HG03558 (cell line): ENCODE measurements at regions not wholly inside any gene's neighbourhood (a gene's known extent, or its start where the extent isn't known, plus 50 kb on each side); places are given as distances from the start of the nearest gene placed in this dataset.
"Not testable (repeated sequence)": the region's sequence is repeated elsewhere in the genome, so short reads cannot be mapped to it uniquely, and the experiment has no call there.

Experiments
- ATAC-seq: cut with Tn5 transposase; IDR thresholded peaks from one replicate; pipeline ENCODE4 v1.9.1; 2021; ENCODE audit warnings: moderate number of reproducible peaks; ENCODE audit not compliant: unreplicated experiment; ENCODE audit errors: extremely low read depth

GRCh38 chr6:125584468-125584939 lies 164.9 kb upstream of the HEY2 start:
- ATAC-seq, result no peak

DNA sequence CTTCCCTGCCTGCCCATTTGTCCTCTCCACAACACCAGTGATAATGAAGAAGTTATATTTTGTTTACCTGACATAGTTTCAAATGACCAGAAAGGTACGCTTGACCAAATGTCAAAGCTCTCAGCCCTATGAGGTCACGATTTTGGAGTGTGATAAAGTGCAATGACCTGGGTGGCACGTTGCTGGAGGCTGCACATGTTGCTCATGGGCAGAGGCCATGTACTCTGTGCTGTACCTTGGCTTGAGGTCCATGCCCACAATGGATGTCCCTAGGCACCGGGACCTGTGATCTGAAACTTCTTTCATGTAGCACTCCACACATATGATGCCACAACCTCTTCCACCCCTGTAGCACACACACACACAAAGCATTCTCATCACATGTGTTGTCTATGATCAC lies 164.0 kb upstream of the HEY2 start:
- ATAC-seq, result no peak

DNA sequence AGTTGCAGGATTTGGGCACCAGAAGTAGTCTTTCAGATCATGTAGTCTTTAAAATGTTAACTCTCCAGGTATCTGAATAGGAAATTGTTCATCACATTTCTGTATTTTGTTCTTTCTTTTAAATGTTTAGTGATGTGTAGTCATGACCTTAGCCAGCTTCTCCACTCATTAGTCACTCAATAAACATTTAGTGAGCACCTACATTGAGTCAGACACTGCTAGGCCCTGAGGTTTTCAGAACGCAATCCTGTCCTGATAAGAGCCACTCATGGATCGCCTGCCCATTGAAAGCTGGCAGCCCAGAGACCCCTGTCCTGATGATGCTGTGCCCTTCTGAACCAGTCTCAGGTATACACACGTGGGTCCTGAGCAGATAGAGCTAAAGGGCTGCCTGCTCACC lies 163.4 kb upstream of the HEY2 start:
- no peak for ATAC-seq

DNA sequence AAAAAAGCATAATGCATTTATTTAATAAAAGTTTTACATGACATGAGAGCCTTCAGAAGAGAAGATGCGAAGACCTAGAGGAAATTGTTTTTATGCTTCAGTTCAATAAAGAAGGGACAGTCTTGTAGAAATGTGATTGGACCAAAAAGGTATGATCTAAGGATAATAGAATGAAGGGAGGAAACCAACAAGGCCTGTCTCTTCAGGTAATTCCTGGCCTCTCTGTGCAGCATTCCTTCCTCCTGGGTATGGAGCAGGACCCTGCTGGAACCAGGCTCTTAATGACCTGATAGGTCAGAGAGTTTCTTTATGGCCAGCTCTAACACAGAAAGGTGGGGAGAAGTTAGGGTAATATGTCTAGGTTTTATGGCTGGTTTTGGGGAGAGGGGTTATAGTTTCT lies 162.8 kb upstream of the HEY2 start:
- no peak for ATAC-seq

DNA sequence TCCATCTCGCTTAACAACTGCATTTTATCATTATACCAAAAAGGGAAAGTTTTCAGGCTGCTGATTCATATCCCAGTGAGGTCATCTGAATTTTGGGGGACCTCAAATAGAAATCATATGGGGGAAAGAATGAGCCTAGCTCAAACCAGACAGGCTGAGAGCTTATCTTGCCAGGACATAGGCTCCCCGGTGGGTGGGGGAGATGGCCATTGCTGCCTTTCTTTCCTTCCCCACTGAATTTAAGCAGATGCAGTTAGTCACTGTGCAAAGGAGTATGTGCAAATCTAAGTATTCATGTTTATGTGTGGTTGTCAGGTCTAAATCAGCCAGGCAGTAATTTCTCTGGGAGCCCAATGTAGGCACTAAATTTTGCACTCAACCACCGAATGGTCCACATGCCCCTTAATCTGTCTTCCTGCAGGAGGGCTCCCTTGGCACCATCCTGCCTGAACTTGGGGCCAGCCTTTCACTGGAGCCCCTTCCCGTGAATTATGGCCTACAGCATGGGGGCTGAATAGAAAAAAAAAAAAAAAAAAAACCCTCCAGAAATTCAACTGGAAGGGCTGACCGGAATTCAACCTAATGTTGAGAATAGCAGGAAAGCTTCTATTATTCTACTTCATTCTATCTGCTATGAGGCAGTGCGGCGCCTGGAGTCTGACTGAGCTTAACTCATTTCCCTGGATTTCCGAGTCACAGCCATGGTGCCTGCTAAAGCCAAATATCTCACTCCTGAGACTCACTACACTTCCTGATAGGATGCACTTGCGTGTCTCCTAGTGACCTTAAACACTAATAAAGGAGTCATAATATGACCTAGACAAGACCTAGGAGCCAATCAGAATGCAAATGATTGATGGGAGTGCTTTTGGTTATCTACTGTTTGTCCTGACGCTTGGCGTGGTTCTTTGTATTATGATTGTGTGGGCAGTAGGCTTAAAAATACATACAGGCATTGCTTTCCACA lies 161.5 kb upstream of the HEY2 start:
- ATAC-seq, result no peak

DNA sequence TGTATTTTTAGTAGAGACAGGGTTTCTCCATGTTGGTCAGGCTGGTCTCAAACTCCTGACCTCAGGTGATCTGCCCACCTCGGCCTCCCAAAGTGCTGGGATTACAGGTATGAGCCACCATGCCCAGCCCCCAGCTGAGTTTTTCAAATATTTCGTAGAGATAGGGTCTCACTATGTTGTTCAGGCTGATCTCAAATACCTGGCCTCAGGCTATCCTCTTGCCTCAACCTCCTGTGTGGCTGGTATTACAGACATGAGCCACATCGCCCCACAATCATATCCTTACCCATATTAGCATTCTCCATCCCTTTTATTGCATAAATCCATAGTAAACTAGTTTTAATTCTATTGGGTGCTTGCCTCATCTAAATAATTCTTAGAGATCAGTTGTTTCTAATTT lies 157.6 kb upstream of the HEY2 start:
- not testable (repeated sequence) for ATAC-seq

DNA sequence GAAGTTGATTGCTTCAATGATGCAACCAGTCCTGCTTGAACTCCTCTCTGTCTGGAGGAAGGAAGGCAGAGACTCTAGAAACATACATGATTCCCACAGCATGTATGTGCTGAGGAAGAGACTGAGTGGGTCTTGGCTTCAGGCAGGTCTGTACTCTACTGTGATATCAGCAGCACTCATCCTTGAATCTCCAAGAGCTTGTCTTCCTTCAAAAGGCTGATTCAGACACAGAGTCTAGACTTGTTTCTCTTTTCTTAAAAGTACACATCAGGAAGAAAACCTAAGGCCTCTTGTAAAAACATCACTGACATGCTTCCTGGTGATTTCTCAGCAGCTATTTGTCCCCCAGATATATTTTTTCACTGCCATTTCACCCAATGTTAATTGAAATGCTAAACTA lies 155.7 kb upstream of the HEY2 start:
- no peak for ATAC-seq

DNA sequence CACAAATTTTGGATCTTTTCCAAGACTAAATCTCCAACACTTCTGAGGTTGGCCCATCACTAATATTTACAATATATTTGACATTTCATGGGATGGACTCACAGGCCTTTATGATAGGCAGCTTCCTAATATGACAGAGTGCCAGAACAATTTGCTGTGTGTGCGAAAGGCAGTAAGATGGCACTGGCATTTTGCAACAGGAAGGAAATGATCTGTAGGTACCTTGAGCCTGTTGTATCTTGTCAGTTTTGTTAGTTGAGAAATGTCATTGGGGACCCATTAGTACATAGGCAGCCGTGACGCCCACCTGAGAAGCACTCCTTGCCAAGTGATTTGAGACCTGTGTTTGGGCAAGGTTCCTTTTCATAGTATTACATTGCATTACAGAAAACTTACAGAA lies 153.4 kb upstream of the HEY2 start:
- ATAC-seq, result no peak

- peak; percentile 48 for ATAC-seq
These were observed 151.8 kb upstream of the HEY2 start for GRCh38 chr6:125597411-125598253.

GRCh38 chr6:125598422-125598821 lies 151.0 kb upstream of the HEY2 start:
- no peak for ATAC-seq

DNA sequence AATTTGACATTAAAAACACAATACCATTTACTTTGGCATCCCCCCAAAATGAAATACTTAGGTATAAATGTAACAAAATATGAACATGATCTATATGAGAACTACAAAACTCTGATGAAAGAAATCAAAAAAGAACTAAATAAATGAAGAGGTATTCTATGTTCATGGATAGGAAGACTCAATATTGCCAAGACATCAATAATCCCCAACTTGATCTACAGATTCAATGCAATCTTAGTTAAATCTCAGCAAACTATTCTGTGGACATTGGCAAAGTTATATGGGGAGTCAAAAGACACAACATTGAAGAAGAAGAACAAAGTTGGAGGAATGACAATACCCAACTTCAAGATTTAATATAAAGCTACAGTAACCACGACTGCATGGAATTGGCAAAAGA lies 145.2 kb upstream of the HEY2 start:
- no peak for ATAC-seq

GRCh38 chr6:125611573-125612344 lies 137.7 kb upstream of the HEY2 start:
- no peak for ATAC-seq

- no peak for ATAC-seq
These were observed 137.0 kb upstream of the HEY2 start for GRCh38 chr6:125612345-125612846.

- ATAC-seq, result no peak
These were observed 130.8 kb upstream of the HEY2 start for GRCh38 chr6:125618629-125619028.

DNA sequence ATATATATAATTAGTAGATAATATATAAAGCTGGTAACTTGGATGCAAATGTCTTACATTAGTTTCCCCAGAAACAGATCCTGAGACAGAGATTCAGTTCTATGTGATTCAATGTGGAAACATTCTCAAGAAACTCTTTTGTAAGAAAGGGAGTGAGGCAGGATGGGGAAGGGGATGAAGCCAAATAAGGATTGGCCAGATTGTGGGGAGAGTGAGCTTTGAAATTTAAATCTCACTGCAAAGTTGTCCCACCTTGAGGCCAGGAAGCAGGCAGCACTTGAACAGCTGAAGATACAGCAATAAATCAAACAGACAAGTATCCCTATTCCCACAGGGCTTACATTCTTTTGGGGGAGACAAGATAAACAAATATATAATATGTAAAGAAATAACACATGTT lies 126.3 kb upstream of the HEY2 start:
- no peak for ATAC-seq

- ATAC-seq, result no peak
These were observed 118.3 kb upstream of the HEY2 start for GRCh38 chr6:125631165-125631564.

- ATAC-seq, result not testable (repeated sequence)
These were observed 113.4 kb upstream of the HEY2 start for GRCh38 chr6:125636011-125636410.

- no peak for ATAC-seq
These were observed 112.8 kb upstream of the HEY2 start for GRCh38 chr6:125636671-125637070.

DNA sequence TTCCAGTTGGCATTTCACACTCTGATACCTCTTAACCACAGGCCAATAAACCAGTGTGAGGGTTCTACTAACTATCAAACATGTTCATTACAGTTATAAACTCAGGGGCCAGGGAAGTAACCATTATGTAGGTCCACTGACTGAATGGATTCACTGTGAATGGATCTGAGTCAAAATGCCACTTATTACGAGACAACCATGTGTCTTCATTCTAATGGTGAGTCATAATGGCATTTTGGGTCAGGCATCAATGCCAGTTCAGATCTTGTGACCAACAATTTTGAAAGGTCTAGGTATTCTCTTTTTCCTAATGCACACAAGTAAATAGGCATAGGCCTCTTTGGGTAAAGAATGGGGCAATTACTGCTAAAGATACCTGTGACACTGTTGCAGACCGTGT lies 112.2 kb upstream of the HEY2 start:
- ATAC-seq, result peak; percentile 72

DNA sequence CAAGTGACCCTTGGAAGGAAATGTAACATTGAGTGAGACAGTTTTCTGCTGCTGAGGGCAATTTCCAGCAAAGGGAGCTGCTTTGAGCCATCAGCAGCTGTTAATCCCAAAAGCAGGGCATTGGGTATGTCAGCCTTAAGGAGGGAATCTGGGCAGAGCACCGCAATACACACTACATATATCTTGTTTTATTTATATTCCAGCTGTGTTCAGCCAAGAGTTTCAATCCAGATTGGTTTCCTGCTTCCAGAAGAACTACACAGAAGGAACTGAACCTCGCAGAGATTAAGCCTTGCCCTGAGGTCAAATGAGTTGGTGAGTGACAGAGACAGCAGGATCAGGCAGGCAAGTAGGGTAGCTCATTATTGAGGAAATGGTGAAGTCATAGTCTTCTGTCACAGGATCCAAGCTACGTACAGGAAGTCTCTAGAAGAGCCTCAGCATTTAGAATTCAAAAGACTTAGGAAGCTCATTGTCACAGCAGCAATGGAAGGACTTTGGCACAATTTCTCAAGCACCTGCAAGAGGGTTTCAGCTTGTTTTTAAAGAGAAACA lies 109.9 kb upstream of the HEY2 start:
- ATAC-seq, result no peak
